GM12891 (cell line): ENCODE measurements at regions not wholly inside any gene's neighbourhood (a gene's known extent, or its start where the extent isn't known, plus 50 kb on each side); places are given as distances from the start of the nearest gene placed in this dataset.

Source experiments
- DNase-seq: peaks from one replicate; pipeline ENCODE4 v3.0.0; 2011; ENCODE audit warnings: low spot score; ENCODE audit not compliant: insufficient read length
- FAIRE-seq: peaks from 2 replicates; lab custom pipeline; 2011; peaks lifted over from hg19 to GRCh38; lab: Jason Lieb, UNC
- PAX5 ChIP-seq: IDR thresholded peaks from 2 replicates; pipeline ENCODE4 v1.6.1; 2011; ENCODE audit warnings: low read length, moderate library complexity, mild to moderate bottlenecking; ENCODE audit not compliant: insufficient read depth, severe bottlenecking
- POLR2A ChIP-seq: IDR thresholded peaks from 2 replicates; pipeline ENCODE4 v1.6.1; 2011; ENCODE audit warnings: low read depth, low read length, control low read depth
- POLR2AphosphoS5 ChIP-seq: IDR thresholded peaks from 2 replicates; pipeline ENCODE4 v1.6.1; 2011; ENCODE audit warnings: low read depth, low read length, control low read depth
- POU2F2 ChIP-seq: IDR thresholded peaks from 2 replicates; pipeline ENCODE4 v1.6.1; 2011; ENCODE audit warnings: low read depth, mild to moderate bottlenecking, control low read depth, low read length, moderate library complexity
- SPI1 ChIP-seq: IDR thresholded peaks from 2 replicates; pipeline ENCODE4 v1.6.1; 2011; ENCODE audit warnings: low read depth, low read length, control low read depth
- TAF1 ChIP-seq: IDR thresholded peaks from 2 replicates; pipeline ENCODE4 v1.6.1; 2011; ENCODE audit warnings: low read depth, low read length, control low read depth

GRCh38 chr12:13436182-13436581 is 239.7 kb downstream of the EMP1 start:
- DNase-seq = no peak
- no peak for FAIRE-seq
- no peak for TF ChIP-seq POLR2A
- TF ChIP-seq POU2F2 = no peak
- no peak for TF ChIP-seq SPI1
- TF ChIP-seq POLR2AphosphoS5 = no peak
- TF ChIP-seq PAX5 = no peak
- TF ChIP-seq TAF1 = no peak

- TF ChIP-seq TAF1 (no peak), POLR2AphosphoS5 (no peak), PAX5 (no peak), POU2F2 (no peak), POLR2A (no peak), SPI1 (no peak)
- FAIRE-seq (no peak), DNase-seq (no peak)
Observed at GRCh38 chr12:13435235-13435933, 238.9 kb downstream of the EMP1 start.

GRCh38 chr12:13433768-13434167 is 237.2 kb downstream of the EMP1 start:
- DNase-seq (no peak), FAIRE-seq (no peak)
- TF ChIP-seq POU2F2 = no peak
- no peak for TF ChIP-seq PAX5
- no peak for TF ChIP-seq POLR2A
- no peak for TF ChIP-seq POLR2AphosphoS5
- no peak for TF ChIP-seq TAF1
- TF ChIP-seq SPI1 = no peak

GRCh38 chr12:13431041-13431440 is 234.5 kb downstream of the EMP1 start:
- TF ChIP-seq POLR2A (no peak), POLR2AphosphoS5 (no peak), POU2F2 (no peak), SPI1 (no peak), TAF1 (no peak), PAX5 (no peak)
- FAIRE-seq (no peak), DNase-seq (no peak)

GRCh38 chr12:13428538-13429265 is 232.2 kb downstream of the EMP1 start:
- FAIRE-seq = no peak
- TF ChIP-seq POU2F2 (no peak), POLR2AphosphoS5 (no peak), PAX5 (no peak), TAF1 (no peak), POLR2A (no peak), SPI1 (no peak)
- no peak for DNase-seq

- FAIRE-seq (no peak), DNase-seq (no peak)
- no peak for TF ChIP-seq PAX5
- TF ChIP-seq TAF1 = no peak
- no peak for TF ChIP-seq POLR2A
- no peak for TF ChIP-seq POLR2AphosphoS5
- TF ChIP-seq POU2F2 = no peak
- no peak for TF ChIP-seq SPI1
Observed at GRCh38 chr12:13425766-13426165, 229.2 kb downstream of the EMP1 start.

- DNase-seq (no peak), FAIRE-seq (no peak)
- no peak for TF ChIP-seq POU2F2
Observed at GRCh38 chr12:13422291-13422690, 225.8 kb downstream of the EMP1 start.

GRCh38 chr12:13417516-13417915 is 221.0 kb downstream of the EMP1 start:
- FAIRE-seq = no peak
- no peak for TF ChIP-seq SPI1
- TF ChIP-seq TAF1 = no peak
- TF ChIP-seq POLR2AphosphoS5 = no peak
- TF ChIP-seq POLR2A = no peak
- no peak for TF ChIP-seq PAX5
- TF ChIP-seq POU2F2 = no peak
- DNase-seq = no peak

GRCh38 chr12:13411287-13411686 is 214.8 kb downstream of the EMP1 start:
- FAIRE-seq = no peak
- no peak for TF ChIP-seq POLR2A
- no peak for TF ChIP-seq POU2F2
- no peak for TF ChIP-seq POLR2AphosphoS5
- TF ChIP-seq SPI1 = no peak
- no peak for TF ChIP-seq TAF1
- no peak for TF ChIP-seq PAX5
- no peak for DNase-seq

- no peak for FAIRE-seq
- no peak for TF ChIP-seq POLR2AphosphoS5
- TF ChIP-seq PAX5 = no peak
- no peak for TF ChIP-seq TAF1
- TF ChIP-seq SPI1 = no peak
- TF ChIP-seq POU2F2 = no peak
- TF ChIP-seq POLR2A = no peak
- no peak for DNase-seq
Observed at GRCh38 chr12:13405961-13406703, 209.6 kb downstream of the EMP1 start.
